Erythroblast (primary cell): ENCODE measurements at regions not wholly inside any gene's neighbourhood (a gene's known extent, or its start where the extent isn't known, plus 50 kb on each side); places are given as distances from the start of the nearest gene placed in this dataset.

ENCODE experiments used
- GATA1 ChIP-seq: IDR thresholded peaks from 2 replicates; pipeline ENCODE4 v1.6.1; 2011; ENCODE audit warnings: low read depth, mild to moderate bottlenecking, control low read depth, low read length, moderate library complexity
- POLR2A ChIP-seq: IDR thresholded peaks from 2 replicates; pipeline ENCODE4 v1.6.1; 2011; ENCODE audit warnings: mild to moderate bottlenecking, low read length

DNA sequence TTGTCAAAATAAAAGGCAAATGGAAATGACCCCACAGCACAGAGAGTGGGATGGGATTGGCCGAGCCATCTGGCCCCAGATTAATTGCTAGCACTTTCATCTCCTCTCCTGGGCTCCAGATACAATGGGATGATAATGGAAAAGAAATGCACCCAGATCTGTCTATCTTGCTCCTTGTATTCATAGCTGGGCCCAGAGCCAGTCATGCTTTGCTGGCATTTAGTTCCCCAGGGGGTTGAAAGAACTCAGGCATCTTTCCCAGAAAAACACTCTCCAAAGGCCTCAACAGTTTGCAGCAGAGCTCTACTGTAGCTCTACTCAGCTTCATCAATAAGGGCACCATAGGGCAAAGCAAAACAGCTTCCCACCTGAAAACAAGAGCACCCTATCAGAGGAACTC is 116.0 kb upstream of the FOXA2 start:
- TF ChIP-seq POLR2A (no peak), GATA1 (no peak)
